ENCODE measurements at regions not wholly inside any gene's neighbourhood (a gene's known extent, or its start where the extent isn't known, plus 50 kb on each side); places are given as distances from the start of the nearest gene placed in this dataset.

GRCh38 chr10:47063858-47064257, 152.6 kb downstream of the PTPN20 start:
- Histone ChIP-seq H3K27ac (no peak overlapping the region), H3K27me3 (no peaks in the 10 kb centered on the region), H3K4me3 (no peak overlapping the region), H3K4me1 (no peaks in the 10 kb centered on the region), H3K36me3 (no peaks in the 10 kb centered on the region), H3K9me3 (no peaks in the 10 kb centered on the region)
- DNase-seq, result no peak
- intact Hi-C loops (cut with DNase I; ENCODE audit: low total_unique reads), result no loop called here
- in situ Hi-C loops (cut with MboI; ENCODE audit: low pct_ligation_motif_present in 1 of 4, low pct_unique_long_range_greater_than_20kb in 1 of 4, low sequenced_read_pairs in 3 of 4), result no loop called here
- TF ChIP-seq POLR2AphosphoS5 (IDR thresholded peaks at IDR 0.05), result no peak
- TF ChIP-seq EP300 (IDR thresholded peaks at IDR 0.05; ENCODE audit: low read depth), result no peak
- TF ChIP-seq POLR2A (IDR thresholded peaks at IDR 0.05), result no peak
- TF ChIP-seq CTCF (IDR thresholded peaks at IDR 0.05), result no peak
- WGBS, 2 donors (ENCODE audit: low coverage in 1 of 2), result 44 to 75% methylated on average over 1 of the region's 1 CpG

GRCh38 chr10:47065903-47066302, 154.7 kb downstream of the PTPN20 start:
- 58% methylated on average over 3 to 4 of the region's 4 CpGs for WGBS, 2 donors (ENCODE audit: low coverage in 1 of 2)
- no peak for TF ChIP-seq POLR2A (IDR thresholded peaks at IDR 0.05)
- no peak for TF ChIP-seq CTCF (IDR thresholded peaks at IDR 0.05)
- TF ChIP-seq POLR2AphosphoS5 (IDR thresholded peaks at IDR 0.05), result no peak
- TF ChIP-seq EP300 (IDR thresholded peaks at IDR 0.05; ENCODE audit: low read depth), result no peak
- no peak overlapping the region for H3K27ac ChIP-seq
- no peaks in the 10 kb centered on the region for H3K27me3 ChIP-seq
- no peaks in the 10 kb centered on the region for H3K4me1 ChIP-seq
- H3K36me3 ChIP-seq, result no peaks in the 10 kb centered on the region
- no peaks in the 10 kb centered on the region for H3K9me3 ChIP-seq
- intact Hi-C loops (cut with DNase I; ENCODE audit: low total_unique reads), result no loop called here
- in situ Hi-C loops (cut with MboI; ENCODE audit: low pct_ligation_motif_present in 1 of 4, low pct_unique_long_range_greater_than_20kb in 1 of 4, low sequenced_read_pairs in 3 of 4), result no loop called here
- DNase-seq, result no peak
- H3K4me3 ChIP-seq, result no peak overlapping the region

GRCh38 chr10:47067949-47068940, 157.0 kb downstream of the PTPN20 start:
- Histone ChIP-seq H3K4me3 (no peak overlapping the region), H3K9me3 (no peaks in the 10 kb centered on the region), H3K27ac (no peak overlapping the region), H3K4me1 (no peaks in the 10 kb centered on the region), H3K36me3 (no peaks in the 10 kb centered on the region), H3K27me3 (peaks cover 5% of the 10 kb centered on the region)
- TF ChIP-seq POLR2AphosphoS5 (IDR thresholded peaks at IDR 0.05), result no peak
- in situ Hi-C loops (cut with MboI; ENCODE audit: low pct_ligation_motif_present in 1 of 4, low pct_unique_long_range_greater_than_20kb in 1 of 4, low sequenced_read_pairs in 3 of 4) (no loop called here), intact Hi-C loops (cut with DNase I; ENCODE audit: low total_unique reads) (no loop called here)
- WGBS, 2 donors (ENCODE audit: low coverage in 1 of 2), result 70 to 84% methylated on average over 5 to 9 of the region's 9 CpGs
- DNase-seq, result no peak

- no peak for DNase-seq
- TF ChIP-seq POLR2A (IDR thresholded peaks at IDR 0.05) (no peak), POLR2AphosphoS5 (IDR thresholded peaks at IDR 0.05) (no peak), CTCF (IDR thresholded peaks at IDR 0.05) (no peak), EP300 (IDR thresholded peaks at IDR 0.05; ENCODE audit: low read depth) (no peak)
- Histone ChIP-seq H3K27me3 (peaks cover 5% of the 10 kb centered on the region), H3K36me3 (no peaks in the 10 kb centered on the region), H3K4me3 (no peak overlapping the region), H3K4me1 (no peaks in the 10 kb centered on the region), H3K27ac (no peak overlapping the region), H3K9me3 (no peaks in the 10 kb centered on the region)
- in situ Hi-C loops (cut with MboI; ENCODE audit: low pct_ligation_motif_present in 1 of 4, low pct_unique_long_range_greater_than_20kb in 1 of 4, low sequenced_read_pairs in 3 of 4) (no loop called here), intact Hi-C loops (cut with DNase I; ENCODE audit: low total_unique reads) (no loop called here)
- 77 to 82% methylated on average over 3 of the region's 3 CpGs for WGBS, 2 donors (ENCODE audit: low coverage in 1 of 2)
These were observed 159.3 kb downstream of the PTPN20 start for GRCh38 chr10:47070541-47070940.
